Endothelial cell of hepatic sinusoid (primary cell): ENCODE measurements at regions not wholly inside any gene's neighbourhood (a gene's known extent, or its start where the extent isn't known, plus 50 kb on each side); places are given as distances from the start of the nearest gene placed in this dataset.

Experiments
- in situ Hi-C: cut with HindIII; loops from 2 replicates; pipeline ENCODE4 v1.10.0; 2017; ENCODE audit warnings: low sequenced_read_pairs

GRCh38 chr4:1501754-1502500 lies 95.7 kb upstream of the NKX1-1 start:
- in situ Hi-C loops: no loop called here

- in situ Hi-C loops: no loop called here
Measured at GRCh38 chr4:1500966-1501753, 94.9 kb upstream of the NKX1-1 start.

- in situ Hi-C loops: no loop called here
Measured at GRCh38 chr4:1500231-1500965, 94.2 kb upstream of the NKX1-1 start.

GRCh38 chr4:1499465-1499864 lies 93.2 kb upstream of the NKX1-1 start:
- in situ Hi-C loops: no loop called here

- in situ Hi-C loops: no loop called here
Measured at GRCh38 chr4:1497189-1497801, 91.1 kb upstream of the NKX1-1 start.

GRCh38 chr4:1496116-1496642 lies 89.9 kb upstream of the NKX1-1 start:
- in situ Hi-C loops: no loop called here

GRCh38 chr4:1495416-1496115 lies 89.3 kb upstream of the NKX1-1 start:
- in situ Hi-C loops: no loop called here

- in situ Hi-C loops: no loop called here
Measured at GRCh38 chr4:1494416-1495315, 88.4 kb upstream of the NKX1-1 start.

GRCh38 chr4:1493540-1494287 lies 87.5 kb upstream of the NKX1-1 start:
- in situ Hi-C loops: no loop called here

GRCh38 chr4:1492651-1493539 lies 86.7 kb upstream of the NKX1-1 start:
- in situ Hi-C loops: no loop called here

GRCh38 chr4:1492142-1492457 lies 85.9 kb upstream of the NKX1-1 start:
- in situ Hi-C loops: no loop called here

- in situ Hi-C loops: no loop called here
Measured at GRCh38 chr4:1491328-1492141, 85.3 kb upstream of the NKX1-1 start.

- in situ Hi-C loops: no loop called here
Measured at GRCh38 chr4:1490654-1491327, 84.5 kb upstream of the NKX1-1 start.

- in situ Hi-C loops: no loop called here
Measured at GRCh38 chr4:1490011-1490653, 83.9 kb upstream of the NKX1-1 start.

- in situ Hi-C loops: no loop called here
Measured at GRCh38 chr4:1489639-1489995, 83.4 kb upstream of the NKX1-1 start.
